ENCODE measurements at regions not wholly inside any gene's neighbourhood (a gene's known extent, or its start where the extent isn't known, plus 50 kb on each side); places are given as distances from the start of the nearest gene placed in this dataset.

DNA sequence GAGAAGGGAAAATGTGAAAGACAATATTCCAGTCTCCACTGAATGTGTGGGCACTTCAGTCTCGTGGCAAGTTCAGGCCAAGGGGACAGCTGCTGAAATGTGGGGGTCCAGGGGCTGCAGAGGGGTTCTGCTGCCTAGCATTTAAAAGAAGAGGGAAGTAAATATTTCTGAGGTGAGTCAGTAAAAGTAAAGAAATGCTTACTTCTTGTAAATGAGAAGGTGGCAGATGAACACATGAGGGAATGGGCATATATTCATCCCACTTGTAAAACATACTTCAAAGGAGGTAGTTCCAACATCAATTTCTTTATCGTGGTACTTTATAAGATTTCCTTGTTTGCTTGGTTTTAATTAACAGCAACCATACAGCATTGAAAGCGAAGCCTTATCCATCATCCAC is 63.1 kb upstream of the HIVEP3 start:
- H3K36me3 ChIP-seq (ENCODE audit: insufficient read depth, low read length, poor library complexity, severe bottlenecking) = no peaks in the 10 kb centered on the region
- POLR2A ChIA-PET (ENCODE audit: low non-redundant PET) = no interaction called here
- no peaks in the 10 kb centered on the region for H3K9me3 ChIP-seq (ENCODE audit: low read depth, low read length, poor library complexity, severe bottlenecking)
- TF ChIP-seq CTCF (conservative IDR thresholded peaks at IDR 0.05; ENCODE audit: low read depth, low read length) = no peak
- no peak for TF ChIP-seq EZH2 (IDR thresholded peaks at IDR 0.05; ENCODE audit: borderline replicate concordance, low read depth, low read length, poor library complexity, severe bottlenecking)
- intact Hi-C loops (cut with micrococcal nuclease; ENCODE audit: unreplicated experiment) = no loop called here
- no peak overlapping the region for H3K4me3 ChIP-seq (ENCODE audit: low read depth, low read length, poor library complexity, severe bottlenecking)
- no TSS peak for BruUV-seq (replicated peaks)
- no peak overlapping the region for H3K27ac ChIP-seq (ENCODE audit: low read depth, low read length, poor library complexity, severe bottlenecking)
- no peaks in the 10 kb centered on the region for H3K27me3 ChIP-seq (replicated peaks; ENCODE audit: insufficient read depth, low read depth, low read length, poor library complexity)
- CTCF ChIA-PET = no interaction called here
- no peaks in the 10 kb centered on the region for H3K4me1 ChIP-seq (ENCODE audit: insufficient read depth, low read length, poor library complexity, severe bottlenecking)
- DNase-seq (ENCODE audit: low spot score) = no peak

- ChIA-PET CTCF (no interaction called here), POLR2A (ENCODE audit: low non-redundant PET) (no interaction called here)
- Histone ChIP-seq H3K36me3 (ENCODE audit: insufficient read depth, low read length, poor library complexity, severe bottlenecking) (no peaks in the 10 kb centered on the region), H3K4me3 (ENCODE audit: low read depth, low read length, poor library complexity, severe bottlenecking) (no peak overlapping the region), H3K27ac (ENCODE audit: low read depth, low read length, poor library complexity, severe bottlenecking) (no peak overlapping the region), H3K9me3 (ENCODE audit: low read depth, low read length, poor library complexity, severe bottlenecking) (no peaks in the 10 kb centered on the region), H3K4me1 (ENCODE audit: insufficient read depth, low read length, poor library complexity, severe bottlenecking) (no peaks in the 10 kb centered on the region), H3K27me3 (replicated peaks; ENCODE audit: insufficient read depth, low read depth, low read length, poor library complexity) (no peaks in the 10 kb centered on the region)
- no peak for DNase-seq (ENCODE audit: low spot score)
- TF ChIP-seq CTCF (conservative IDR thresholded peaks at IDR 0.05; ENCODE audit: low read depth, low read length) = no peak
- no peak for TF ChIP-seq EZH2 (IDR thresholded peaks at IDR 0.05; ENCODE audit: borderline replicate concordance, low read depth, low read length, poor library complexity, severe bottlenecking)
- intact Hi-C loops (cut with micrococcal nuclease; ENCODE audit: unreplicated experiment) = no loop called here
- no TSS peak for BruUV-seq (replicated peaks)
These were observed 62.3 kb upstream of the HIVEP3 start for GRCh38 chr1:41980827-41981653.

GRCh38 chr1:41978986-41979385 is 60.3 kb upstream of the HIVEP3 start:
- no peaks in the 10 kb centered on the region for H3K4me1 ChIP-seq (ENCODE audit: insufficient read depth, low read length, poor library complexity, severe bottlenecking)
- no peaks in the 10 kb centered on the region for H3K27me3 ChIP-seq (replicated peaks; ENCODE audit: insufficient read depth, low read depth, low read length, poor library complexity)
- no peak for DNase-seq (ENCODE audit: low spot score)
- intact Hi-C loops (cut with micrococcal nuclease; ENCODE audit: unreplicated experiment) = no loop called here
- BruUV-seq (replicated peaks) = no TSS peak
- no peaks in the 10 kb centered on the region for H3K36me3 ChIP-seq (ENCODE audit: insufficient read depth, low read length, poor library complexity, severe bottlenecking)
- ChIA-PET POLR2A (ENCODE audit: low non-redundant PET) (no interaction called here), CTCF (no interaction called here)
- no peaks in the 10 kb centered on the region for H3K9me3 ChIP-seq (ENCODE audit: low read depth, low read length, poor library complexity, severe bottlenecking)
- TF ChIP-seq EZH2 (IDR thresholded peaks at IDR 0.05; ENCODE audit: borderline replicate concordance, low read depth, low read length, poor library complexity, severe bottlenecking) = no peak
- TF ChIP-seq CTCF (conservative IDR thresholded peaks at IDR 0.05; ENCODE audit: low read depth, low read length) = no peak
- no peak overlapping the region for H3K27ac ChIP-seq (ENCODE audit: low read depth, low read length, poor library complexity, severe bottlenecking)
- no peak overlapping the region for H3K4me3 ChIP-seq (ENCODE audit: low read depth, low read length, poor library complexity, severe bottlenecking)
